Upper lobe of left lung (tissue), 6 donors: ENCODE measurements at regions not wholly inside any gene's neighbourhood (a gene's known extent, or its start where the extent isn't known, plus 50 kb on each side); places are given as distances from the start of the nearest gene placed in this dataset.

Experiments used
- ATAC-seq, 2 donors: fragments of 200-7000 bp; cut with Tn5 transposase; one replicate each; pipeline ENCODE4 v1.9.1; 2022; ENCODE audit warnings: mild to moderate bottlenecking in 2 of 2, moderate library complexity in 2 of 2; ENCODE audit not compliant: low FRiP score in 2 of 2
- DNase-seq, 2 donors: peaks; one replicate each; pipeline ENCODE4 v3.0.0-alpha.2; 2019 to 2020
- H3K27ac ChIP-seq, 4 donors: fragments of 200-600 bp; sonication (generic); one replicate each; pipeline ENCODE4 v1.5.1; 2016 to 2019
- H3K27me3 ChIP-seq, 4 donors: fragments of 200-600 bp; sonication (generic); one replicate each; pipeline ENCODE4 v1.5.1; 2017 to 2019
- H3K36me3 ChIP-seq, 4 donors: fragments of 200-600 bp; sonication (generic); one replicate each; pipeline ENCODE4 v1.5.1; 2016 to 2019
- H3K4me1 ChIP-seq, 4 donors: fragments of 200-600 bp; sonication (generic); one replicate each; pipeline ENCODE4 v1.5.1; 2018 to 2019
- H3K4me3 ChIP-seq, 4 donors: fragments of 200-600 bp; sonication (generic); one replicate each; pipeline ENCODE4 v1.5.1; 2017 to 2019; ENCODE audit warnings: mild to moderate bottlenecking in 2 of 4, moderate library complexity in 1 of 4
- H3K9me3 ChIP-seq, 4 donors: fragments of 200-600 bp; sonication (generic); one replicate each; pipeline ENCODE4 v1.5.1; 2018 to 2019
- CTCF ChIP-seq, 6 experiments: fragments of 450-650 bp in 4 of 6; fragments of 200-600 bp in 2 of 6; sonication (generic) in 2 of 6; IDR thresholded peaks; one replicate each; pipeline ENCODE4 v1.5.1; 2016 to 2019; ENCODE audit warnings: antibody characterized with exemption in 6 of 6
- EP300 ChIP-seq, 4 donors: sonication (generic); formaldehyde crosslinking; IDR thresholded peaks; one replicate each; pipeline ENCODE4 v1.5.1; 2017; ENCODE audit warnings: antibody characterized with exemption in 4 of 4, control low read depth in 2 of 4
- POLR2A ChIP-seq, 4 donors: fragments of 450-650 bp; IDR thresholded peaks; one replicate each; pipeline ENCODE4 v1.5.1; 2016 to 2017; ENCODE audit warnings: antibody characterized with exemption in 4 of 4, mild to moderate bottlenecking in 2 of 4
- POLR2AphosphoS5 ChIP-seq, 2 donors: sonication (generic); formaldehyde crosslinking; IDR thresholded peaks; one replicate each; pipeline ENCODE4 v1.5.1; 2017; ENCODE audit warnings: antibody characterized with exemption in 2 of 2
- WGBS, 2 donors: methylation state at CpG; one replicate each; pipeline ENCODE4 v1.1.5; 2017 to 2018; 5-methylcytosine and 5-hydroxymethylcytosine counted together
- donor health status: DM: no; HTN: no; CAD: no; lungs with moderate emphysema.
- donor health status: DM: no; HTN: yes; CAD: no; lungs with severe emphysema.

- H3K9me3 ChIP-seq = no peaks in the 10 kb centered on the region
- no peaks in the 10 kb centered on the region for H3K36me3 ChIP-seq
- no peaks in the 10 kb centered on the region for H3K4me1 ChIP-seq
- no peak overlapping the region for H3K27ac ChIP-seq
- ATAC-seq (no peak), DNase-seq (no peak)
- no peaks in the 10 kb centered on the region for H3K27me3 ChIP-seq
- no peak overlapping the region for H3K4me3 ChIP-seq
- WGBS, 2 donors = 56 to 59% methylated on average over 1 of the region's 1 CpG
- TF ChIP-seq POLR2AphosphoS5 (IDR thresholded peaks at IDR 0.05) (no peak), EP300 (IDR thresholded peaks at IDR 0.05) (no peak), CTCF (IDR thresholded peaks at IDR 0.05) (no peak), POLR2A (IDR thresholded peaks at IDR 0.05) (no peak)
Observed at GRCh38 chrX:87744391-87744790, 226.8 kb downstream of the KLHL4 start.

GRCh38 chrX:87755493-87755892 is 237.9 kb downstream of the KLHL4 start:
- H3K27ac ChIP-seq = no peak overlapping the region
- no peaks in the 10 kb centered on the region for H3K4me1 ChIP-seq
- WGBS, 2 donors = 71 to 77% methylated on average over 4 to 5 of the region's 5 CpGs
- no peak for ATAC-seq
- H3K27me3 ChIP-seq = no peaks in the 10 kb centered on the region
- no peaks in the 10 kb centered on the region for H3K36me3 ChIP-seq
- TF ChIP-seq EP300 (IDR thresholded peaks at IDR 0.05) (no peak), POLR2AphosphoS5 (IDR thresholded peaks at IDR 0.05) (no peak), POLR2A (IDR thresholded peaks at IDR 0.05) (no peak), CTCF (IDR thresholded peaks at IDR 0.05) (no peak)
- peaks cover 0 to 5% (median 0%) of the 10 kb centered on the region in 4 donors for H3K9me3 ChIP-seq
- no peak overlapping the region for H3K4me3 ChIP-seq
- no peak for DNase-seq

- no peaks in the 10 kb centered on the region for H3K27me3 ChIP-seq
- TF ChIP-seq POLR2AphosphoS5 (IDR thresholded peaks at IDR 0.05) = no peak
- no peak for TF ChIP-seq POLR2A (IDR thresholded peaks at IDR 0.05)
- TF ChIP-seq EP300 (IDR thresholded peaks at IDR 0.05) = no peak
- TF ChIP-seq CTCF (IDR thresholded peaks at IDR 0.05) = no peak
- ATAC-seq (no peak), DNase-seq (no peak)
- no peaks in the 10 kb centered on the region for H3K4me1 ChIP-seq
- H3K9me3 ChIP-seq = peaks cover 0 to 8% (median 0%) of the 10 kb centered on the region in 4 donors
- no peak overlapping the region for H3K27ac ChIP-seq
- no peak overlapping the region for H3K4me3 ChIP-seq
- no peaks in the 10 kb centered on the region for H3K36me3 ChIP-seq
Observed at GRCh38 chrX:87788976-87789375, 271.4 kb downstream of the KLHL4 start.

- DNase-seq (no peak), ATAC-seq (no peak)
- Histone ChIP-seq H3K4me3 (no peak overlapping the region), H3K27ac (no peak overlapping the region), H3K9me3 (no peaks in the 10 kb centered on the region), H3K36me3 (no peaks in the 10 kb centered on the region), H3K4me1 (no peaks in the 10 kb centered on the region), H3K27me3 (no peaks in the 10 kb centered on the region)
- no peak for TF ChIP-seq POLR2A (IDR thresholded peaks at IDR 0.05)
- no peak for TF ChIP-seq CTCF (IDR thresholded peaks at IDR 0.05)
- no peak for TF ChIP-seq POLR2AphosphoS5 (IDR thresholded peaks at IDR 0.05)
- TF ChIP-seq EP300 (IDR thresholded peaks at IDR 0.05) = no peak
Observed at GRCh38 chrX:87798039-87798438, 280.4 kb downstream of the KLHL4 start.

- H3K27me3 ChIP-seq = no peaks in the 10 kb centered on the region
- TF ChIP-seq POLR2A (IDR thresholded peaks at IDR 0.05) (no peak), EP300 (IDR thresholded peaks at IDR 0.05) (no peak), CTCF (IDR thresholded peaks at IDR 0.05) (no peak), POLR2AphosphoS5 (IDR thresholded peaks at IDR 0.05) (no peak)
- ATAC-seq = no peak
- peaks cover 0 to 3% (median 0%) of the 10 kb centered on the region in 4 donors for H3K9me3 ChIP-seq
- no peak overlapping the region for H3K4me3 ChIP-seq
- no peaks in the 10 kb centered on the region for H3K36me3 ChIP-seq
- H3K4me1 ChIP-seq = no peaks in the 10 kb centered on the region
- no peak for DNase-seq
- 11 to 45% methylated on average over 5 of the region's 5 CpGs for WGBS, 2 donors
- H3K27ac ChIP-seq = no peak overlapping the region
Observed at GRCh38 chrX:87805829-87806490, 288.4 kb downstream of the KLHL4 start.
